Caco-2 (cell line): ENCODE measurements at regions not wholly inside any gene's neighbourhood (a gene's known extent, or its start where the extent isn't known, plus 50 kb on each side); places are given as distances from the start of the nearest gene placed in this dataset.

Experiments used
- BruUV-seq: library from RNA; stranded (reverse); fragments of 400-500 nt; replicated peaks from 2 replicates; lab custom pipeline; 2021; lab: Mats Ljungman, UMichigan
- CTCF ChIA-PET: fragments of 300-600 bp; sonication (Branson Sonifier 250); formaldehyde crosslinking; loops from one replicate; lab custom pipeline; 2022; ENCODE audit warnings: antibody characterized with exemption; lab: Charles Lee
- POLR2A ChIA-PET: fragments of 300-600 bp; sonication (Branson Sonifier 250); formaldehyde crosslinking; loops from one replicate; lab custom pipeline; 2022; ENCODE audit warnings: antibody characterized with exemption; lab: Charles Lee
- DNase-seq, 2 experiments: peaks; one replicate each; pipeline versions ENCODE4 v3.0.0 to v3.0.0-alpha.2; 2020 to 2022
- H3K27me3 ChIP-seq: replicated peaks from 2 replicates; pipeline ENCODE4 v1.6.0; 2011; ENCODE audit warnings: low read length; ENCODE audit not compliant: control insufficient read depth, insufficient read depth
- H3K36me3 ChIP-seq: 2 replicates; pipeline ENCODE4 v1.5.1; 2011; ENCODE audit warnings: low read length; ENCODE audit not compliant: control insufficient read depth, insufficient read depth
- H3K4me1 ChIP-seq: fragments of 250-450 bp; sonication (Bioruptor Pico); 2 replicates; pipeline ENCODE4 v1.5.1; 2020; ENCODE audit warnings: mild to moderate bottlenecking
- H3K4me3 ChIP-seq: 2 replicates; pipeline ENCODE4 v1.5.1; 2011; ENCODE audit warnings: low read depth, mild to moderate bottlenecking, control low read depth, low read length
- H3K9me3 ChIP-seq: fragments of 250-450 bp; sonication (Bioruptor Pico); 2 replicates; pipeline ENCODE4 v1.5.1; 2020; ENCODE audit warnings: mild to moderate bottlenecking, moderate library complexity
- H3K27ac Mint-ChIP-seq: one replicate; pipeline ENCODE4 v1.8.0; 2022; ENCODE audit warnings: mixed read lengths; ENCODE audit not compliant: unreplicated experiment
- H3K27me3 Mint-ChIP-seq: one replicate; pipeline ENCODE4 v1.8.0; 2022; ENCODE audit warnings: mixed read lengths; ENCODE audit not compliant: insufficient read depth, unreplicated experiment
- H3K36me3 Mint-ChIP-seq: one replicate; pipeline ENCODE4 v1.8.0; 2022; ENCODE audit warnings: mild to moderate bottlenecking, mixed read lengths; ENCODE audit not compliant: insufficient read depth, unreplicated experiment
- H3K4me1 Mint-ChIP-seq: one replicate; pipeline ENCODE4 v1.8.0; 2022; ENCODE audit warnings: low read depth, mixed read lengths; ENCODE audit not compliant: unreplicated experiment
- H3K4me3 Mint-ChIP-seq: one replicate; pipeline ENCODE4 v1.8.0; 2022; ENCODE audit warnings: mild to moderate bottlenecking, moderate library complexity, mixed read lengths; ENCODE audit not compliant: unreplicated experiment
- H3K9me3 Mint-ChIP-seq: one replicate; pipeline ENCODE4 v1.8.0; 2022; ENCODE audit warnings: mixed read lengths; ENCODE audit not compliant: unreplicated experiment
- CTCF ChIP-seq, 2 experiments: fragments of 200-600 bp in 1 of 2; IDR thresholded peaks; 1 replicate in 1 of 2; 2 replicates in 1 of 2; pipeline versions ENCODE4 v1.5.1 to v1.8.0; 2011 to 2022; ENCODE audit warnings: antibody characterized with exemption in 1 of 2, control low read depth in 1 of 2, inconsistent platforms in 1 of 2, low read depth in 1 of 2, low read length in 1 of 2, mild to moderate bottlenecking in 1 of 2, moderate library complexity in 1 of 2; ENCODE audit not compliant: insufficient read depth in 1 of 2, severe bottlenecking in 1 of 2, unreplicated experiment in 1 of 2
- intact Hi-C: fragments of 100-400 bp; cut with micrococcal nuclease; formaldehyde crosslinking; loops from one replicate; pipeline ENCODE4 v1.10.0; 2022; ENCODE audit not compliant: unreplicated experiment

GRCh38 chr1:115910231-115910630, 66.1 kb upstream of the SLC22A15 start:
- H3K4me1 Mint-ChIP-seq: no peaks in the 10 kb centered on the region
- Histone ChIP-seq H3K36me3 (no peaks in the 10 kb centered on the region), H3K4me1 (no peaks in the 10 kb centered on the region), H3K27me3 (no peaks in the 10 kb centered on the region), H3K4me3 (no peak overlapping the region), H3K9me3 (no peaks in the 10 kb centered on the region)
- ChIA-PET CTCF (no interaction called here), POLR2A (no interaction called here)
- H3K27me3 Mint-ChIP-seq: peaks cover 4% of the 10 kb centered on the region
- TF ChIP-seq CTCF (IDR thresholded peaks at IDR 0.05; ENCODE audit: insufficient read depth in 1 of 2, low read depth in 1 of 2, low read length in 1 of 2, severe bottlenecking in 1 of 2, unreplicated experiment in 1 of 2): no peak
- H3K9me3 Mint-ChIP-seq: no peaks in the 10 kb centered on the region
- no peak overlapping the region for H3K27ac Mint-ChIP-seq
- H3K4me3 Mint-ChIP-seq: no peak overlapping the region
- no TSS peak for BruUV-seq
- intact Hi-C loops: no loop called here
- H3K36me3 Mint-ChIP-seq: no peaks in the 10 kb centered on the region
- no peak for DNase-seq

GRCh38 chr1:115911294-115911693, 65.0 kb upstream of the SLC22A15 start:
- no TSS peak for BruUV-seq
- no peaks in the 10 kb centered on the region for H3K9me3 Mint-ChIP-seq
- DNase-seq: peak; percentile 29 to 38
- Histone ChIP-seq H3K36me3 (no peaks in the 10 kb centered on the region), H3K27me3 (no peaks in the 10 kb centered on the region), H3K4me1 (no peaks in the 10 kb centered on the region), H3K4me3 (no peak overlapping the region), H3K9me3 (no peaks in the 10 kb centered on the region)
- no peak for TF ChIP-seq CTCF (IDR thresholded peaks at IDR 0.05; ENCODE audit: insufficient read depth in 1 of 2, low read depth in 1 of 2, low read length in 1 of 2, severe bottlenecking in 1 of 2, unreplicated experiment in 1 of 2)
- H3K36me3 Mint-ChIP-seq: no peaks in the 10 kb centered on the region
- H3K4me3 Mint-ChIP-seq: no peak overlapping the region
- no peaks in the 10 kb centered on the region for H3K27me3 Mint-ChIP-seq
- intact Hi-C loops: no loop called here
- ChIA-PET CTCF (no interaction called here), POLR2A (no interaction called here)
- no peaks in the 10 kb centered on the region for H3K4me1 Mint-ChIP-seq
- H3K27ac Mint-ChIP-seq: no peak overlapping the region

GRCh38 chr1:115912116-115912515, 64.2 kb upstream of the SLC22A15 start:
- intact Hi-C loops: no loop called here
- TF ChIP-seq CTCF (IDR thresholded peaks at IDR 0.05; ENCODE audit: insufficient read depth in 1 of 2, low read depth in 1 of 2, low read length in 1 of 2, severe bottlenecking in 1 of 2, unreplicated experiment in 1 of 2): no peak
- BruUV-seq: no TSS peak
- CTCF ChIA-PET: no interaction called here
- no peak overlapping the region for H3K4me3 Mint-ChIP-seq
- no peaks in the 10 kb centered on the region for H3K4me1 ChIP-seq
- no peaks in the 10 kb centered on the region for H3K4me1 Mint-ChIP-seq
- H3K4me3 ChIP-seq: no peak overlapping the region
- H3K27me3 Mint-ChIP-seq: no peaks in the 10 kb centered on the region
- H3K27me3 ChIP-seq: no peaks in the 10 kb centered on the region
- POLR2A ChIA-PET: no interaction called here
- no peaks in the 10 kb centered on the region for H3K36me3 Mint-ChIP-seq
- H3K9me3 Mint-ChIP-seq: no peaks in the 10 kb centered on the region
- no peaks in the 10 kb centered on the region for H3K36me3 ChIP-seq
- no peaks in the 10 kb centered on the region for H3K9me3 ChIP-seq
- H3K27ac Mint-ChIP-seq: no peak overlapping the region
- no peak for DNase-seq
